Heart left ventricle (tissue), 16 donors: ENCODE measurements at regions not wholly inside any gene's neighbourhood (a gene's known extent, or its start where the extent isn't known, plus 50 kb on each side); places are given as distances from the start of the nearest gene placed in this dataset.
A peak's percentile ranks its signal among the peaks of the same experiment; 100 is the strongest.

Experiments
- ATAC-seq, 4 donors: fragments of 200-7000 bp; cut with Tn5 transposase; one replicate each; pipeline ENCODE4 v1.9.1; 2020 to 2022; ENCODE audit warnings: moderate library complexity in 4 of 4, mild to moderate bottlenecking in 3 of 4, moderate number of reproducible peaks in 1 of 4
- DNase-seq, 5 donors: peaks; one replicate each; pipeline ENCODE4 v3.0.0-alpha.2; 2020
- H3K27ac ChIP-seq, 12 donors: fragments of 200-600 bp; sonication (generic) in 4 of 12; one replicate each; pipeline versions ENCODE4 v1.5.0 to v1.8.0; 2016 to 2022; ENCODE audit warnings: mild to moderate bottlenecking in 2 of 12
- H3K27me3 ChIP-seq, 9 donors: fragments of 200-600 bp; sonication (generic) in 2 of 9; one replicate each; pipeline versions ENCODE4 v1.5.1 to v1.8.0; 2016 to 2022; ENCODE audit warnings: mild to moderate bottlenecking in 3 of 9
- H3K36me3 ChIP-seq, 9 donors: fragments of 200-600 bp; sonication (generic) in 2 of 9; one replicate each; pipeline versions ENCODE4 v1.5.0 to v1.8.0; 2018 to 2022; ENCODE audit warnings: mild to moderate bottlenecking in 2 of 9
- H3K4me1 ChIP-seq, 12 donors: fragments of 200-600 bp; sonication (generic) in 4 of 12; one replicate each; pipeline versions ENCODE4 v1.5.0 to v1.8.0; 2016 to 2022; ENCODE audit warnings: mild to moderate bottlenecking in 3 of 12
- H3K4me3 ChIP-seq, 12 donors: fragments of 200-600 bp; sonication (generic) in 4 of 12; one replicate each; pipeline versions ENCODE4 v1.5.0 to v1.8.0; 2017 to 2022; ENCODE audit warnings: mild to moderate bottlenecking in 9 of 12, moderate library complexity in 4 of 12
- H3K9me3 ChIP-seq, 12 donors: fragments of 200-600 bp; sonication (generic) in 4 of 12; one replicate each; pipeline versions ENCODE4 v1.5.0 to v1.8.0; 2016 to 2022; ENCODE audit warnings: mild to moderate bottlenecking in 1 of 12
- CTCF ChIP-seq, 12 donors: fragments of 200-600 bp; sonication (generic) in 4 of 12; IDR thresholded peaks; one replicate each; pipeline versions ENCODE4 v1.5.0 to v1.8.0; 2018 to 2022; ENCODE audit warnings: antibody characterized with exemption in 12 of 12, mild to moderate bottlenecking in 5 of 12
- POLR2A ChIP-seq, 2 donors: fragments of 450-650 bp; IDR thresholded peaks; one replicate each; pipeline ENCODE4 v1.6.1; 2017; ENCODE audit warnings: antibody characterized with exemption in 2 of 2, mild to moderate bottlenecking in 2 of 2, moderate library complexity in 2 of 2
- WGBS, 4 donors: extraction: QIAGEN DNeasy Blood & Tissue Kit in 2 of 4; methylation state at CpG; one replicate each; pipeline versions ENCODE4 v1.1.5 to v1.1.7; 2013 to 2018; 5-methylcytosine and 5-hydroxymethylcytosine counted together
- intact Hi-C, 10 donors: fragments of 100-400 bp; cut with DNase I; formaldehyde crosslinking; loops; one replicate each; pipeline versions ENCODE4 v1.11.1 to v1.14.2; 2022
- donor health status: ischemic (EF 13 %, LVEDD 7.1; RV severe dilation, severe dysfunction).
- donor health status: healthy with polysubstance abuse.
- donor health status: DM: no; HTN: yes; CAD: no.
- donor health status: DM: no; HTN: no; CAD: no.
- donor health status: ischemic (EF 25% LVEDD 6.9; RV normal size, moderate dysfunction).
- donor health status: ischemic (EF 25% LVEDD 5.7; RV mildly dilated, moderate dysfunction).
- donor health status: healthy.
- donor health status: DM: yes; HTN: yes; CAD: no.
- donor health status: ischemic (EF 35%, LVEDD 5.7; RV mildly dilated, moderate dysfunction).
- donor health status: nonischemic (EF 11% LVEDD 7.7; RV severe dilation, severe dysfunction).
- donor health status: DM: yes; HTN: yes; CAD: no.
- donor health status: PGD.
- donor health status: ischemic (EF 29% LVEDD 5.4; RV normal size, mild dysfunction).
- donor health status: nonischemic (EF 23%, LVEDD 6.1; RV moderate dilation, normal function).

- intact Hi-C loops = no loop called here
- Histone ChIP-seq H3K4me1 (no peaks in the 10 kb centered on the region), H3K36me3 (no peaks in the 10 kb centered on the region), H3K9me3 (peaks cover 0 to 20% (median 2%) of the 10 kb centered on the region in 12 donors), H3K4me3 (no peak overlapping the region), H3K27me3 (peaks cover 0 to 4% (median 0%) of the 10 kb centered on the region in 9 donors), H3K27ac (no peak overlapping the region)
- DNase-seq (no peak), ATAC-seq (no peak)
- WGBS, 4 donors = 31 to 76% (median 49%) methylated on average over 2 of the region's 2 CpGs
- TF ChIP-seq POLR2A (IDR thresholded peaks at IDR 0.05) (no peak), CTCF (IDR thresholded peaks at IDR 0.05) (no peak)
These were observed 112.0 kb downstream of the ZNF648 start for GRCh38 chr1:181949500-181949899.

- 20 to 57% (median 25%) methylated on average over 1 of the region's 1 CpG for WGBS, 4 donors
- TF ChIP-seq POLR2A (IDR thresholded peaks at IDR 0.05) (no peak), CTCF (IDR thresholded peaks at IDR 0.05) (no peak)
These were observed 113.1 kb downstream of the ZNF648 start for GRCh38 chr1:181948372-181948771.

GRCh38 chr1:181947441-181947840 lies 114.1 kb downstream of the ZNF648 start:
- Histone ChIP-seq H3K4me1 (no peaks in the 10 kb centered on the region), H3K27ac (no peak overlapping the region), H3K27me3 (peaks cover 0 to 4% (median 0%) of the 10 kb centered on the region in 9 donors), H3K36me3 (no peaks in the 10 kb centered on the region), H3K4me3 (no peak overlapping the region), H3K9me3 (peaks cover 0 to 24% (median 2%) of the 10 kb centered on the region in 12 donors)
- ATAC-seq (no peak), DNase-seq (no peak)
- 64 to 81% (median 70%) methylated on average over 1 of the region's 1 CpG for WGBS, 4 donors
- intact Hi-C loops = no loop called here
- no peak for TF ChIP-seq CTCF (IDR thresholded peaks at IDR 0.05)

More at GRCh38 chr1:181948372-181948771, 113.1 kb downstream of the ZNF648 start:
- peaks cover 0 to 24% (median 2%) of the 10 kb centered on the region in 12 donors for H3K9me3 ChIP-seq
- peaks cover 0 to 4% (median 0%) of the 10 kb centered on the region in 9 donors for H3K27me3 ChIP-seq
- no peak overlapping the region for H3K27ac ChIP-seq
- H3K4me1 ChIP-seq = no peaks in the 10 kb centered on the region
- intact Hi-C loops = no loop called here
- no peak for DNase-seq
- no peaks in the 10 kb centered on the region for H3K36me3 ChIP-seq
- H3K4me3 ChIP-seq = no peak overlapping the region
- no peak for ATAC-seq

- H3K36me3 ChIP-seq = no peaks in the 10 kb centered on the region
- H3K4me1 ChIP-seq = no peaks in the 10 kb centered on the region
- TF ChIP-seq CTCF (IDR thresholded peaks at IDR 0.05) (peak; percentile 15 to 58 (median 45)), POLR2A (IDR thresholded peaks at IDR 0.05) (no peak)
- WGBS, 4 donors = 24 to 32% (median 26%) methylated on average over 9 of the region's 9 CpGs
- intact Hi-C loops = loop anchor here in 8 of 10 donors (2.0 to 10.0 kb wide), 4 partner anchors 452 to 460 kb away; partner anchors contain the start of gene CACNA1E (in 3 of the 8)
- H3K27me3 ChIP-seq = peaks cover 0 to 4% (median 0%) of the 10 kb centered on the region in 9 donors
- peak in 1 of 4 donors; percentile 41 for ATAC-seq
- H3K9me3 ChIP-seq = no peaks in the 10 kb centered on the region
- peak in 1 of 5 donors; percentile 11 for DNase-seq
- no peak overlapping the region for H3K27ac ChIP-seq
- no peak overlapping the region for H3K4me3 ChIP-seq
These were observed 124.5 kb downstream of the ZNF648 start for GRCh38 chr1:181936768-181937581.
